ENCODE measurements at regions not wholly inside any gene's neighbourhood (a gene's known extent, or its start where the extent isn't known, plus 50 kb on each side); places are given as distances from the start of the nearest gene placed in this dataset.

GRCh38 chr7:82567356-82567755 is 123.8 kb upstream of the CACNA2D1 start:
- ChIA-PET CTCF (no interaction called here), POLR2A (no interaction called here)
- H3K27me3 Mint-ChIP-seq = peaks cover 5% of the 10 kb centered on the region
- no peak overlapping the region for H3K27ac Mint-ChIP-seq
- intact Hi-C loops (cut with micrococcal nuclease) = no loop called here
- no peaks in the 10 kb centered on the region for H3K9me3 Mint-ChIP-seq
- no peak for ATAC-seq
- H3K4me1 Mint-ChIP-seq (ENCODE audit: low read depth) = peaks cover 3% of the 10 kb centered on the region
- no peaks in the 10 kb centered on the region for H3K36me3 Mint-ChIP-seq (ENCODE audit: low read depth)
- no peak for TF ChIP-seq CTCF (IDR thresholded peaks at IDR 0.05)
- DNase-seq = no peak
- H3K4me3 Mint-ChIP-seq = no peak overlapping the region

- POLR2A ChIA-PET = no interaction called here
- TF ChIP-seq CTCF (IDR thresholded peaks at IDR 0.05) = no peak
- Mint-ChIP-seq H3K4me3 (no peak overlapping the region), H3K27ac (no peak overlapping the region), H3K27me3 (peaks cover 6% of the 10 kb centered on the region), H3K9me3 (no peaks in the 10 kb centered on the region), H3K36me3 (ENCODE audit: low read depth) (no peaks in the 10 kb centered on the region), H3K4me1 (ENCODE audit: low read depth) (no peaks in the 10 kb centered on the region)
- no peak for DNase-seq
- CTCF ChIA-PET = no interaction called here
- intact Hi-C loops (cut with micrococcal nuclease) = no loop called here
- no peak for ATAC-seq
Measured at GRCh38 chr7:82566752-82567151, 123.2 kb upstream of the CACNA2D1 start.

- no peak overlapping the region for H3K27ac Mint-ChIP-seq
- ATAC-seq (no peak), DNase-seq (no peak)
- intact Hi-C loops (cut with micrococcal nuclease) = no loop called here
- peaks cover 4% of the 10 kb centered on the region for H3K27me3 Mint-ChIP-seq
- POLR2A ChIA-PET = no interaction called here
- no peak for TF ChIP-seq CTCF (IDR thresholded peaks at IDR 0.05)
- H3K9me3 Mint-ChIP-seq = no peaks in the 10 kb centered on the region
- CTCF ChIA-PET = no interaction called here
- no peaks in the 10 kb centered on the region for H3K4me1 Mint-ChIP-seq (ENCODE audit: low read depth)
- no peaks in the 10 kb centered on the region for H3K36me3 Mint-ChIP-seq (ENCODE audit: low read depth)
- H3K4me3 Mint-ChIP-seq = no peak overlapping the region
Measured at GRCh38 chr7:82562716-82563404, 119.3 kb upstream of the CACNA2D1 start.

- Mint-ChIP-seq H3K4me3 (no peak overlapping the region), H3K4me1 (ENCODE audit: low read depth) (no peaks in the 10 kb centered on the region), H3K36me3 (ENCODE audit: low read depth) (no peaks in the 10 kb centered on the region), H3K27me3 (peaks cover 2% of the 10 kb centered on the region), H3K9me3 (no peaks in the 10 kb centered on the region), H3K27ac (no peak overlapping the region)
- TF ChIP-seq CTCF (IDR thresholded peaks at IDR 0.05) = no peak
- intact Hi-C loops (cut with micrococcal nuclease) = no loop called here
- DNase-seq (no peak), ATAC-seq (no peak)
- POLR2A ChIA-PET = no interaction called here
- CTCF ChIA-PET = no interaction called here
Measured at GRCh38 chr7:82559193-82559805, 115.7 kb upstream of the CACNA2D1 start.

GRCh38 chr7:82549616-82550285 is 106.2 kb upstream of the CACNA2D1 start:
- H3K9me3 Mint-ChIP-seq = no peaks in the 10 kb centered on the region
- ChIA-PET POLR2A (no interaction called here), CTCF (no interaction called here)
- intact Hi-C loops (cut with micrococcal nuclease) = no loop called here
- no peak for TF ChIP-seq CTCF (IDR thresholded peaks at IDR 0.05)
- peaks cover 2% of the 10 kb centered on the region for H3K27me3 Mint-ChIP-seq
- no peaks in the 10 kb centered on the region for H3K36me3 Mint-ChIP-seq (ENCODE audit: low read depth)
- ATAC-seq = no peak
- no peak for DNase-seq
- H3K27ac Mint-ChIP-seq = no peak overlapping the region
- H3K4me1 Mint-ChIP-seq (ENCODE audit: low read depth) = no peaks in the 10 kb centered on the region
- no peak overlapping the region for H3K4me3 Mint-ChIP-seq
